WTC11 (cell line): ENCODE measurements at regions not wholly inside any gene's neighbourhood (a gene's known extent, or its start where the extent isn't known, plus 50 kb on each side); places are given as distances from the start of the nearest gene placed in this dataset.

ENCODE experiments used
- ATAC-seq: fragments of 200-7000 bp; cut with Tn5 transposase; 2 replicates; pipeline ENCODE4 v1.10.0; 2021; ENCODE audit warnings: mild to moderate bottlenecking, moderate library complexity
- CTCF ChIA-PET: fragments of 300-600 bp; sonication (Branson Sonifier 250); formaldehyde crosslinking; loops from one replicate; lab custom pipeline; 2021; ENCODE audit warnings: antibody characterized with exemption; lab: Charles Lee
- POLR2A ChIA-PET: fragments of 350-600 bp; sonication (Branson Sonifier 250); formaldehyde crosslinking; loops from one replicate; lab custom pipeline; 2021; ENCODE audit warnings: antibody characterized with exemption; lab: Charles Lee
- DNase-seq: peaks from one replicate; pipeline ENCODE4 v3.0.0; 2021; ENCODE audit warnings: low spot score
- H3K27ac Mint-ChIP-seq: 2 replicates; pipeline ENCODE4 v1.8.0; 2021; ENCODE audit warnings: mixed read lengths
- H3K27me3 Mint-ChIP-seq: 2 replicates; pipeline ENCODE4 v1.8.0; 2021; ENCODE audit warnings: low read depth, mild to moderate bottlenecking, moderate library complexity, mixed read lengths
- H3K36me3 Mint-ChIP-seq: 2 replicates; pipeline ENCODE4 v1.8.0; 2021; ENCODE audit warnings: mixed read lengths
- H3K4me1 Mint-ChIP-seq: 2 replicates; pipeline ENCODE4 v1.8.0; 2022; ENCODE audit warnings: mixed read lengths
- H3K4me3 Mint-ChIP-seq: 2 replicates; pipeline ENCODE4 v1.8.0; 2021; ENCODE audit warnings: mild to moderate bottlenecking, moderate library complexity, mixed read lengths
- H3K9me3 Mint-ChIP-seq: 2 replicates; pipeline ENCODE4 v1.8.0; 2021; ENCODE audit warnings: mixed read lengths
- CREM ChIP-seq: sonication (generic); formaldehyde crosslinking; IDR thresholded peaks from 2 replicates; pipeline ENCODE4 v1.8.1; 2022; ENCODE audit warnings: mild to moderate bottlenecking, missing genetic modification reagents, moderate library complexity
- ETV6 ChIP-seq: sonication (generic); formaldehyde crosslinking; IDR thresholded peaks from 2 replicates; pipeline ENCODE4 v1.8.1; 2022; ENCODE audit warnings: mild to moderate bottlenecking, missing genetic modification reagents
- FOXJ3 ChIP-seq: sonication (generic); formaldehyde crosslinking; IDR thresholded peaks from 2 replicates; pipeline ENCODE4 v1.9.0; 2021; ENCODE audit warnings: missing genetic modification reagents, mild to moderate bottlenecking, borderline replicate concordance
- FOXP1 ChIP-seq: sonication (generic); formaldehyde crosslinking; IDR thresholded peaks from 2 replicates; pipeline ENCODE4 v1.8.0; 2022; ENCODE audit warnings: missing genetic modification reagents, mild to moderate bottlenecking, moderate library complexity, borderline replicate concordance
- RELA ChIP-seq: sonication (generic); formaldehyde crosslinking; IDR thresholded peaks from 2 replicates; pipeline ENCODE4 v1.8.1; 2022; ENCODE audit warnings: missing genetic modification reagents, mild to moderate bottlenecking, borderline replicate concordance
- SP1 ChIP-seq: sonication (generic); formaldehyde crosslinking; conservative IDR thresholded peaks from 2 replicates; pipeline ENCODE4 v1.8.1; 2022; ENCODE audit warnings: missing genetic modification reagents
- TEAD4 ChIP-seq: sonication (generic); formaldehyde crosslinking; IDR thresholded peaks from 2 replicates; pipeline ENCODE4 v1.8.0; 2022; ENCODE audit warnings: mild to moderate bottlenecking, missing genetic modification reagents
- ZNF121 ChIP-seq: sonication (generic); formaldehyde crosslinking; IDR thresholded peaks from 2 replicates; pipeline ENCODE4 v1.8.0; 2023; ENCODE audit warnings: missing genetic modification reagents
- ZNF263 ChIP-seq: sonication (generic); formaldehyde crosslinking; IDR thresholded peaks from 2 replicates; pipeline ENCODE4 v1.8.1; 2022; ENCODE audit warnings: low read depth, mild to moderate bottlenecking, moderate library complexity, missing genetic modification reagents
- ZNF396 ChIP-seq: fragments of 250-450 bp; sonication (Bioruptor Pico); IDR thresholded peaks from 2 replicates; pipeline ENCODE4 v1.8.0; 2021; ENCODE audit warnings: mild to moderate bottlenecking, moderate library complexity, borderline replicate concordance
- TF ChIP-seq, protein P1 (sequence below): sonication (generic); formaldehyde crosslinking; IDR thresholded peaks from 2 replicates; pipeline ENCODE4 v1.8.1; 2023; ENCODE audit warnings: mild to moderate bottlenecking, missing genetic modification reagents, borderline replicate concordance
- TF ChIP-seq, protein P2 (sequence below): fragments of 250-450 bp; sonication (Bioruptor Pico); IDR thresholded peaks from 2 replicates; pipeline ENCODE4 v2.1.2; 2022; ENCODE audit warnings: mild to moderate bottlenecking, moderate library complexity
- TF ChIP-seq, protein P3 (sequence below): sonication (generic); formaldehyde crosslinking; IDR thresholded peaks from 2 replicates; pipeline ENCODE4 v1.8.1; 2023; ENCODE audit warnings: mild to moderate bottlenecking, missing genetic modification reagents, moderate library complexity
- TF ChIP-seq, protein P4 (sequence below): fragments of 250-450 bp; sonication (Bioruptor Pico); IDR thresholded peaks from 2 replicates; pipeline ENCODE4 v1.9.0; 2021; ENCODE audit warnings: mild to moderate bottlenecking, borderline replicate concordance
- TF ChIP-seq, protein P5 (sequence below): sonication (generic); formaldehyde crosslinking; IDR thresholded peaks from 2 replicates; pipeline ENCODE4 v1.8.0; 2022; ENCODE audit warnings: missing genetic modification reagents

DNA sequence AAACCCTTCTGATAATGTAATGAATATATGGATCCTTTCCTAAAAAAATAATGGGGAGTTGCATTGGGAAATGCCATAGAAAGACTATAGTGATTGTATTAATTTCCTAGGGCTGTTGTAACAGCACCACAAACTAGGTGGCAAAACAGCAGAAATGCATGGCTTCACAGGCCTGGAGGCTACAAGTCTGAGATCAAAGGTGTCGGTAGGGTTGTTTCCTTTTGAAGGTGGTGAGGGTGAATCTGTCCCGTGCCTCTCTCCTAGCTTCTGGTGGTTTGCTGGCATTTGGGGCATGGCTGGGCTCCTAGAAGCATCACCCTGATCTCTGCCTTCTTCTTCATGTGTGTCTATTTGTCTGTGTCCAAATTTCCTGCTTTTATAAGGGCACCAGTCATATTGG lies 149.7 kb downstream of the INHBB start:
- no peak for TF ChIP-seq SP1 (CRISPR knock-in tag)
- TF ChIP-seq, protein P1, sequence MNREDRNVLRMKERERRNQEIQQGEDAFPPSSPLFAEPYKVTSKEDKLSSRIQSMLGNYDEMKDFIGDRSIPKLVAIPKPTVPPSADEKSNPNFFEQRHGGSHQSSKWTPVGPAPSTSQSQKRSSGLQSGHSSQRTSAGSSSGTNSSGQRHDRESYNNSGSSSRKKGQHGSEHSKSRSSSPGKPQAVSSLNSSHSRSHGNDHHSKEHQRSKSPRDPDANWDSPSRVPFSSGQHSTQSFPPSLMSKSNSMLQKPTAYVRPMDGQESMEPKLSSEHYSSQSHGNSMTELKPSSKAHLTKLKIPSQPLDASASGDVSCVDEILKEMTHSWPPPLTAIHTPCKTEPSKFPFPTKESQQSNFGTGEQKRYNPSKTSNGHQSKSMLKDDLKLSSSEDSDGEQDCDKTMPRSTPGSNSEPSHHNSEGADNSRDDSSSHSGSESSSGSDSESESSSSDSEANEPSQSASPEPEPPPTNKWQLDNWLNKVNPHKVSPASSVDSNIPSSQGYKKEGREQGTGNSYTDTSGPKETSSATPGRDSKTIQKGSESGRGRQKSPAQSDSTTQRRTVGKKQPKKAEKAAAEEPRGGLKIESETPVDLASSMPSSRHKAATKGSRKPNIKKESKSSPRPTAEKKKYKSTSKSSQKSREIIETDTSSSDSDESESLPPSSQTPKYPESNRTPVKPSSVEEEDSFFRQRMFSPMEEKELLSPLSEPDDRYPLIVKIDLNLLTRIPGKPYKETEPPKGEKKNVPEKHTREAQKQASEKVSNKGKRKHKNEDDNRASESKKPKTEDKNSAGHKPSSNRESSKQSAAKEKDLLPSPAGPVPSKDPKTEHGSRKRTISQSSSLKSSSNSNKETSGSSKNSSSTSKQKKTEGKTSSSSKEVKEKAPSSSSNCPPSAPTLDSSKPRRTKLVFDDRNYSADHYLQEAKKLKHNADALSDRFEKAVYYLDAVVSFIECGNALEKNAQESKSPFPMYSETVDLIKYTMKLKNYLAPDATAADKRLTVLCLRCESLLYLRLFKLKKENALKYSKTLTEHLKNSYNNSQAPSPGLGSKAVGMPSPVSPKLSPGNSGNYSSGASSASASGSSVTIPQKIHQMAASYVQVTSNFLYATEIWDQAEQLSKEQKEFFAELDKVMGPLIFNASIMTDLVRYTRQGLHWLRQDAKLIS (CRISPR knock-in tag): no peak
- TF ChIP-seq TEAD4 (CRISPR knock-in tag): no peak
- TF ChIP-seq, protein P2, sequence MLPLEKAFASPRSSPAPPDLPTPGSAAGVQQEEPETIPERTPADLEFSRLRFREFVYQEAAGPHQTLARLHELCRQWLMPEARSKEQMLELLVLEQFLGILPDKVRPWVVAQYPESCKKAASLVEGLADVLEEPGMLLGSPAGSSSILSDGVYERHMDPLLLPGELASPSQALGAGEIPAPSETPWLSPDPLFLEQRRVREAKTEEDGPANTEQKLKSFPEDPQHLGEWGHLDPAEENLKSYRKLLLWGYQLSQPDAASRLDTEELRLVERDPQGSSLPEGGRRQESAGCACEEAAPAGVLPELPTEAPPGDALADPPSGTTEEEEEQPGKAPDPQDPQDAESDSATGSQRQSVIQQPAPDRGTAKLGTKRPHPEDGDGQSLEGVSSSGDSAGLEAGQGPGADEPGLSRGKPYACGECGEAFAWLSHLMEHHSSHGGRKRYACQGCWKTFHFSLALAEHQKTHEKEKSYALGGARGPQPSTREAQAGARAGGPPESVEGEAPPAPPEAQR (CRISPR knock-in tag): no peak
- TF ChIP-seq, protein P3, sequence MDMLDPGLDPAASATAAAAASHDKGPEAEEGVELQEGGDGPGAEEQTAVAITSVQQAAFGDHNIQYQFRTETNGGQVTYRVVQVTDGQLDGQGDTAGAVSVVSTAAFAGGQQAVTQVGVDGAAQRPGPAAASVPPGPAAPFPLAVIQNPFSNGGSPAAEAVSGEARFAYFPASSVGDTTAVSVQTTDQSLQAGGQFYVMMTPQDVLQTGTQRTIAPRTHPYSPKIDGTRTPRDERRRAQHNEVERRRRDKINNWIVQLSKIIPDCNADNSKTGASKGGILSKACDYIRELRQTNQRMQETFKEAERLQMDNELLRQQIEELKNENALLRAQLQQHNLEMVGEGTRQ (CRISPR knock-in tag): no peak
- TF ChIP-seq, protein P4, sequence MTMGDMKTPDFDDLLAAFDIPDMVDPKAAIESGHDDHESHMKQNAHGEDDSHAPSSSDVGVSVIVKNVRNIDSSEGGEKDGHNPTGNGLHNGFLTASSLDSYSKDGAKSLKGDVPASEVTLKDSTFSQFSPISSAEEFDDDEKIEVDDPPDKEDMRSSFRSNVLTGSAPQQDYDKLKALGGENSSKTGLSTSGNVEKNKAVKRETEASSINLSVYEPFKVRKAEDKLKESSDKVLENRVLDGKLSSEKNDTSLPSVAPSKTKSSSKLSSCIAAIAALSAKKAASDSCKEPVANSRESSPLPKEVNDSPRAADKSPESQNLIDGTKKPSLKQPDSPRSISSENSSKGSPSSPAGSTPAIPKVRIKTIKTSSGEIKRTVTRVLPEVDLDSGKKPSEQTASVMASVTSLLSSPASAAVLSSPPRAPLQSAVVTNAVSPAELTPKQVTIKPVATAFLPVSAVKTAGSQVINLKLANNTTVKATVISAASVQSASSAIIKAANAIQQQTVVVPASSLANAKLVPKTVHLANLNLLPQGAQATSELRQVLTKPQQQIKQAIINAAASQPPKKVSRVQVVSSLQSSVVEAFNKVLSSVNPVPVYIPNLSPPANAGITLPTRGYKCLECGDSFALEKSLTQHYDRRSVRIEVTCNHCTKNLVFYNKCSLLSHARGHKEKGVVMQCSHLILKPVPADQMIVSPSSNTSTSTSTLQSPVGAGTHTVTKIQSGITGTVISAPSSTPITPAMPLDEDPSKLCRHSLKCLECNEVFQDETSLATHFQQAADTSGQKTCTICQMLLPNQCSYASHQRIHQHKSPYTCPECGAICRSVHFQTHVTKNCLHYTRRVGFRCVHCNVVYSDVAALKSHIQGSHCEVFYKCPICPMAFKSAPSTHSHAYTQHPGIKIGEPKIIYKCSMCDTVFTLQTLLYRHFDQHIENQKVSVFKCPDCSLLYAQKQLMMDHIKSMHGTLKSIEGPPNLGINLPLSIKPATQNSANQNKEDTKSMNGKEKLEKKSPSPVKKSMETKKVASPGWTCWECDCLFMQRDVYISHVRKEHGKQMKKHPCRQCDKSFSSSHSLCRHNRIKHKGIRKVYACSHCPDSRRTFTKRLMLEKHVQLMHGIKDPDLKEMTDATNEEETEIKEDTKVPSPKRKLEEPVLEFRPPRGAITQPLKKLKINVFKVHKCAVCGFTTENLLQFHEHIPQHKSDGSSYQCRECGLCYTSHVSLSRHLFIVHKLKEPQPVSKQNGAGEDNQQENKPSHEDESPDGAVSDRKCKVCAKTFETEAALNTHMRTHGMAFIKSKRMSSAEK: no peak
- TF ChIP-seq ETV6: no peak
- no peak for TF ChIP-seq RELA (CRISPR knock-in tag)

DNA sequence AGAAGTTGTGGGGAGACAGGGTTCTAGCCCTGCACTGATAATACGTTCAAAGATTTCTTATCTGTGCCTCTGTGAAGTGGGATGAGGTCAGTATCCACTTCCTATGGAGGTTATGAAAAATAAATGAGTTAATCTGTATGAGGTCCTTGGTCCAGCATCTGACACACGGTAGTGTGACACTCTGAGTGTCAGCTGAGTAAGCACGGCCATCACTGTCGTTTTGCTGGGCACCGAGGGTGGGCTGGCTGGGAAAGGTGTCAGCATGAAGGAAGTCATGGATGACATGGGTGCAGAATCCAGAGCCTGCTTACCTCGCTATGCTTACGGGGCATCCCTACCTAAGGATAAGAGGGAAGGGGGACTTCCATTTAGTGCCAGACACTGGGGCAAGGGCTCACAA lies 150.3 kb downstream of the INHBB start:
- DNase-seq (no peak), ATAC-seq (no peak)
- CTCF ChIA-PET: interaction anchor here (1.0 kb wide), 1 partner anchor 25 kb away, joined by 3 read pairs; no protein-coding TSS in a partner anchor
- Mint-ChIP-seq H3K36me3 (no peaks in the 10 kb centered on the region), H3K4me3 (no peak overlapping the region), H3K9me3 (no peaks in the 10 kb centered on the region), H3K27me3 (peaks cover 39% of the 10 kb centered on the region), H3K27ac (no peak overlapping the region), H3K4me1 (no peaks in the 10 kb centered on the region)
- POLR2A ChIA-PET: no interaction called here
- TF ChIP-seq ZNF263 (no peak), ZNF396 (no peak), ZNF121 (CRISPR knock-in tag) (no peak), FOXJ3 (CRISPR knock-in tag) (no peak), CREM (CRISPR knock-in tag) (no peak), FOXP1 (CRISPR knock-in tag) (no peak)
- TF ChIP-seq, protein P4: no peak
- TF ChIP-seq, protein P5, sequence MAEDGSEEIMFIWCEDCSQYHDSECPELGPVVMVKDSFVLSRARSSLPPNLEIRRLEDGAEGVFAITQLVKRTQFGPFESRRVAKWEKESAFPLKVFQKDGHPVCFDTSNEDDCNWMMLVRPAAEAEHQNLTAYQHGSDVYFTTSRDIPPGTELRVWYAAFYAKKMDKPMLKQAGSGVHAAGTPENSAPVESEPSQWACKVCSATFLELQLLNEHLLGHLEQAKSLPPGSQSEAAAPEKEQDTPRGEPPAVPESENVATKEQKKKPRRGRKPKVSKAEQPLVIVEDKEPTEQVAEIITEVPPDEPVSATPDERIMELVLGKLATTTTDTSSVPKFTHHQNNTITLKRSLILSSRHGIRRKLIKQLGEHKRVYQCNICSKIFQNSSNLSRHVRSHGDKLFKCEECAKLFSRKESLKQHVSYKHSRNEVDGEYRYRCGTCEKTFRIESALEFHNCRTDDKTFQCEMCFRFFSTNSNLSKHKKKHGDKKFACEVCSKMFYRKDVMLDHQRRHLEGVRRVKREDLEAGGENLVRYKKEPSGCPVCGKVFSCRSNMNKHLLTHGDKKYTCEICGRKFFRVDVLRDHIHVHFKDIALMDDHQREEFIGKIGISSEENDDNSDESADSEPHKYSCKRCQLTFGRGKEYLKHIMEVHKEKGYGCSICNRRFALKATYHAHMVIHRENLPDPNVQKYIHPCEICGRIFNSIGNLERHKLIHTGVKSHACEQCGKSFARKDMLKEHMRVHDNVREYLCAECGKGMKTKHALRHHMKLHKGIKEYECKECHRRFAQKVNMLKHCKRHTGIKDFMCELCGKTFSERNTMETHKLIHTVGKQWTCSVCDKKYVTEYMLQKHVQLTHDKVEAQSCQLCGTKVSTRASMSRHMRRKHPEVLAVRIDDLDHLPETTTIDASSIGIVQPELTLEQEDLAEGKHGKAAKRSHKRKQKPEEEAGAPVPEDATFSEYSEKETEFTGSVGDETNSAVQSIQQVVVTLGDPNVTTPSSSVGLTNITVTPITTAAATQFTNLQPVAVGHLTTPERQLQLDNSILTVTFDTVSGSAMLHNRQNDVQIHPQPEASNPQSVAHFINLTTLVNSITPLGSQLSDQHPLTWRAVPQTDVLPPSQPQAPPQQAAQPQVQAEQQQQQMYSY (CRISPR knock-in tag): no peak

More for the DNA sequence above, 149.7 kb downstream of the INHBB start:
- Mint-ChIP-seq H3K27me3 (peaks cover 38% of the 10 kb centered on the region), H3K4me3 (no peak overlapping the region), H3K36me3 (no peaks in the 10 kb centered on the region), H3K4me1 (no peaks in the 10 kb centered on the region), H3K27ac (no peak overlapping the region), H3K9me3 (no peaks in the 10 kb centered on the region)
- ChIA-PET POLR2A (no interaction called here), CTCF (interaction anchor here (1.2 kb wide), 1 partner anchor 18 kb away, joined by 3 read pairs; no protein-coding TSS in a partner anchor)
- DNase-seq (no peak), ATAC-seq (no peak)
